ENCODE measurements at regions not wholly inside any gene's neighbourhood (a gene's known extent, or its start where the extent isn't known, plus 50 kb on each side); places are given as distances from the start of the nearest gene placed in this dataset.

DNA sequence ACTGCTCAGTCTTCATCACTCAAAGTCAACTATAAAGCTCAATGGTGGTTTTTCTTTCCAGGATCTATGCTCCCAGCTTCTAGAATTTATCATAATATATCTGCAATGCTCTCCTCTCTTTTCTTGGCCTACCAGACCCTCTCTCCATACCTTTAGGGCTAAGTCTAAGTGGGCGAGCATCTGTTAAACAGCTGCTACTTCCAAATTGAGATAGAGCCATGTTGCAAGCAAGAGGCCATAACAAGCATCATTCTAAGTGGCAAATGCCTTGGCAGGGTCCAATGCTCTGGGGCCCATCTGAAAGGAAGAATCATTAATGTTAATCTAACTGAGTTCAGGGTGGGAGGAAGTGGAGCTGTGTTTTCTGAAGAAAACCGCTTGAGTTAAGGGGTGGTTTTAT is 324.0 kb downstream of the TLR4 start:
- no peaks in the 10 kb centered on the region for H3K36me3 ChIP-seq (ENCODE audit: control insufficient read depth in 2 of 2, extremely low read depth in 1 of 2, insufficient read depth in 2 of 2, low read length in 2 of 2)
- no peaks in the 10 kb centered on the region for H3K4me1 ChIP-seq (ENCODE audit: control insufficient read depth, extremely low read depth, insufficient read depth, low read length)
- no peaks in the 10 kb centered on the region for H3K27me3 ChIP-seq (ENCODE audit: control insufficient read depth, extremely low read depth, insufficient read depth, low read length)
- no peak overlapping the region for H3K4me2 ChIP-seq (ENCODE audit: control insufficient read depth, extremely low read depth, insufficient read depth, low read depth, low read length)
- no peaks in the 10 kb centered on the region for H3K9me3 ChIP-seq (ENCODE audit: control insufficient read depth, low read depth, low read length)
- FAIRE-seq (no peak), DNase-seq (ENCODE audit: low read depth, low spot score) (no peak)
- no peaks in the 10 kb centered on the region for H3K79me2 ChIP-seq (ENCODE audit: control insufficient read depth, insufficient read depth, low read length)
- H3K9me1 ChIP-seq (ENCODE audit: control insufficient read depth, extremely low read depth, insufficient read depth, low read length): no peaks in the 10 kb centered on the region
- dilution Hi-C loops (cut with MboI; ENCODE audit: extremely low pct_ligation_motif_present, low sequenced_read_pairs): no loop called here
- TF ChIP-seq, protein P1, sequence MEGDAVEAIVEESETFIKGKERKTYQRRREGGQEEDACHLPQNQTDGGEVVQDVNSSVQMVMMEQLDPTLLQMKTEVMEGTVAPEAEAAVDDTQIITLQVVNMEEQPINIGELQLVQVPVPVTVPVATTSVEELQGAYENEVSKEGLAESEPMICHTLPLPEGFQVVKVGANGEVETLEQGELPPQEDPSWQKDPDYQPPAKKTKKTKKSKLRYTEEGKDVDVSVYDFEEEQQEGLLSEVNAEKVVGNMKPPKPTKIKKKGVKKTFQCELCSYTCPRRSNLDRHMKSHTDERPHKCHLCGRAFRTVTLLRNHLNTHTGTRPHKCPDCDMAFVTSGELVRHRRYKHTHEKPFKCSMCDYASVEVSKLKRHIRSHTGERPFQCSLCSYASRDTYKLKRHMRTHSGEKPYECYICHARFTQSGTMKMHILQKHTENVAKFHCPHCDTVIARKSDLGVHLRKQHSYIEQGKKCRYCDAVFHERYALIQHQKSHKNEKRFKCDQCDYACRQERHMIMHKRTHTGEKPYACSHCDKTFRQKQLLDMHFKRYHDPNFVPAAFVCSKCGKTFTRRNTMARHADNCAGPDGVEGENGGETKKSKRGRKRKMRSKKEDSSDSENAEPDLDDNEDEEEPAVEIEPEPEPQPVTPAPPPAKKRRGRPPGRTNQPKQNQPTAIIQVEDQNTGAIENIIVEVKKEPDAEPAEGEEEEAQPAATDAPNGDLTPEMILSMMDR (optimal IDR thresholded peaks at IDR 0.05 in 1 of 3, IDR thresholded peaks at IDR 0.05 in 1 of 3, conservative IDR thresholded peaks at IDR 0.05 in 1 of 3; ENCODE audit: extremely low read depth in 1 of 3, insufficient read depth in 2 of 3, low read length in 3 of 3): no peak
- TF ChIP-seq EZH2 (IDR thresholded peaks at IDR 0.05; ENCODE audit: low read length): no peak
- H3K4me3 ChIP-seq (ENCODE audit: control insufficient read depth in 2 of 3, extremely low read depth in 1 of 3, insufficient read depth in 2 of 3, low read depth in 1 of 3, low read length in 3 of 3): no peak overlapping the region
- no peak overlapping the region for H3K27ac ChIP-seq (ENCODE audit: control insufficient read depth, insufficient read depth, low read length)
- H3K9ac ChIP-seq (ENCODE audit: control insufficient read depth, extremely low read depth, insufficient read depth, low read length): no peak overlapping the region
- H2AFZ ChIP-seq (ENCODE audit: control insufficient read depth, low read length): no peak overlapping the region
- H4K20me1 ChIP-seq (ENCODE audit: control insufficient read depth, extremely low read depth, insufficient read depth, low read length): no peaks in the 10 kb centered on the region

GRCh38 chr9:118029425-118029824 is 325.2 kb downstream of the TLR4 start:
- TF ChIP-seq, protein P1 (optimal IDR thresholded peaks at IDR 0.05 in 1 of 3, IDR thresholded peaks at IDR 0.05 in 1 of 3, conservative IDR thresholded peaks at IDR 0.05 in 1 of 3; ENCODE audit: extremely low read depth in 1 of 3, insufficient read depth in 2 of 3, low read length in 3 of 3): no peak
- no peak for TF ChIP-seq EZH2 (IDR thresholded peaks at IDR 0.05; ENCODE audit: low read length)
- no peak for FAIRE-seq
- H3K9me3 ChIP-seq (ENCODE audit: control insufficient read depth, low read depth, low read length): no peaks in the 10 kb centered on the region

More at GRCh38 chr9:118029425-118029824, 325.2 kb downstream of the TLR4 start:
- DNase-seq (ENCODE audit: low read depth, low spot score): no peak
- dilution Hi-C loops (cut with MboI; ENCODE audit: extremely low pct_ligation_motif_present, low sequenced_read_pairs): no loop called here
- H3K27me3 ChIP-seq (ENCODE audit: control insufficient read depth, extremely low read depth, insufficient read depth, low read length): no peaks in the 10 kb centered on the region
- no peak overlapping the region for H3K9ac ChIP-seq (ENCODE audit: control insufficient read depth, extremely low read depth, insufficient read depth, low read length)
- H2AFZ ChIP-seq (ENCODE audit: control insufficient read depth, low read length): no peak overlapping the region
- no peaks in the 10 kb centered on the region for H3K36me3 ChIP-seq (ENCODE audit: control insufficient read depth in 2 of 2, extremely low read depth in 1 of 2, insufficient read depth in 2 of 2, low read length in 2 of 2)
- no peaks in the 10 kb centered on the region for H3K9me1 ChIP-seq (ENCODE audit: control insufficient read depth, extremely low read depth, insufficient read depth, low read length)
- H3K4me2 ChIP-seq (ENCODE audit: control insufficient read depth, extremely low read depth, insufficient read depth, low read depth, low read length): no peak overlapping the region
- no peak overlapping the region for H3K27ac ChIP-seq (ENCODE audit: control insufficient read depth, insufficient read depth, low read length)
- H4K20me1 ChIP-seq (ENCODE audit: control insufficient read depth, extremely low read depth, insufficient read depth, low read length): no peaks in the 10 kb centered on the region
- no peaks in the 10 kb centered on the region for H3K4me1 ChIP-seq (ENCODE audit: control insufficient read depth, extremely low read depth, insufficient read depth, low read length)
- H3K4me3 ChIP-seq (ENCODE audit: control insufficient read depth in 2 of 3, extremely low read depth in 1 of 3, insufficient read depth in 2 of 3, low read depth in 1 of 3, low read length in 3 of 3): no peak overlapping the region
- no peaks in the 10 kb centered on the region for H3K79me2 ChIP-seq (ENCODE audit: control insufficient read depth, insufficient read depth, low read length)
